ENCODE measurements at regions not wholly inside any gene's neighbourhood (a gene's known extent, or its start where the extent isn't known, plus 50 kb on each side); places are given as distances from the start of the nearest gene placed in this dataset.

DNA sequence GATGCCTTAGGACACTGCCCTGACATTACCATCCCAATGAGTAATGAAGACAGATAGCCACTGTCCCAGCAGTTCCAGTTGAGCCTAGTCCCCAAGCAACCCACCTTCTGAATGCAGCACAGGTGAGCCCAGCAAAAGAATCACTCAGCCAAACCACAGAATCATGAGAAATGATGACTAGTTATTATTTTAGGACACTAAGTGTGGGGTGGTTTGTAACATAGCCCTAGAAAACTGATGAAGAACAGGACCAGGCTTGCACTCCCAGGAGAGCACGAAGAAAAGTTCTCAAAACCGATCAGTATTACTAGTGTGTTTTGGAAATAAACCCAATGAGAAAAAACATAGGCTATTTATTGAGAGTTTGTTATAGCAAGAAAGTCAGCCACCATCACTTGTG is 129.6 kb upstream of the CNTN6 start:
- no peak for DNase-seq

DNA sequence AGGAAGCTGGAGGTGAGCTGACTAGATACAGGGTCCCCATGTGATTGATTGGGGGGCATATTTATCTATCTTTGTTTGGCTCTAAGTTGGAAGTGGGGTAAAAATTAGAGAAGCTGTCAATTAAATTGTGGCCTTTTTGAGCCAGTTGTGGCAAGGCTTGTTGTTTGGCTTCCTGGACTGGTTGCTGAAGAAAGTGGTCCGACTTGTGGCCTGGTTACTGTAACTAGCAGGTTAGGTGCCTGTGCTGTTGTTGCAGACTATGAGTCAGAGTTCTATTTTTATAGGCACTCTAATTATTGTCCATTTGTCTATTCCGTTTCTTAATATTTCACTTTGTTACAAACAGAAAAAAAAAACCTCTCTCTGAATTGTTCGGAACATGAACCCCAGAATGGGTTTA is 129.1 kb upstream of the CNTN6 start:
- no peak for DNase-seq

DNA sequence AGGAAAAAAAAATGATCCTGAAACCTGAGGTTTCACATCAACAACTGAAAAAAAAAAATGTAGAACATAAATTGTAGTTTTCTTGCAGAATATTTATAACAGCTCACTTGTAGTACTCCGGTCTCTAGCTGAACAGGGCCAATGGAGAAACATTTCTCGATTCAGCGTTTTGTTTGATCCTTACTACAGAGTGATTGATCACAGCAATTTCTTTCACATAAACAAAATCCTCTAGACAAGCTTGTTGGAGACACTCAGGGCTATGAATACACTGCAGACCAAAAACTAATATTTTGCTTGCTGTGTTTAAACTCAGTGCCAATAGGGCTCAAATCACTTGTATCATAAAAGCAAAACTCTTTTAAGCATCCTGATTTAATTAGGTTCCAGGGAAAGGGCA is 127.0 kb upstream of the CNTN6 start:
- DNase-seq = no peak

DNA sequence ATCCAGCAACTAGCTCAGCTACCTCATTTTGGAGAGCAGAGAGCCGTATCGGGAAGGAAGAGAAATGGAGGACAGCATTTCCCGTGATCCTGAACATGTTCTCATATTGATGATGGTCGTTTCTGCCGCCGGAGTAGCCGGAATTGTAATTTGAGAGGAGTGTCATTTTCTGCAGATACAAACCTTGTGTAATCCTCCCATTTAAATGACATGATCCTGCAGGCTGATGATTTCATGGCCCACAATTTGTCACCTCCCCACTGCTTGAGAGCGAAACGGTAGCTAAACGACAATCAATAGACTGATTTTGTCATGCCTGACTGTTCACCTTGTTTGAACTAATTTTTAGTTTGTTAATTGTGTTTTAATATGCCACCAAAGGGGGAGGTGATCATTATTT is 126.5 kb upstream of the CNTN6 start:
- no peak for DNase-seq

DNA sequence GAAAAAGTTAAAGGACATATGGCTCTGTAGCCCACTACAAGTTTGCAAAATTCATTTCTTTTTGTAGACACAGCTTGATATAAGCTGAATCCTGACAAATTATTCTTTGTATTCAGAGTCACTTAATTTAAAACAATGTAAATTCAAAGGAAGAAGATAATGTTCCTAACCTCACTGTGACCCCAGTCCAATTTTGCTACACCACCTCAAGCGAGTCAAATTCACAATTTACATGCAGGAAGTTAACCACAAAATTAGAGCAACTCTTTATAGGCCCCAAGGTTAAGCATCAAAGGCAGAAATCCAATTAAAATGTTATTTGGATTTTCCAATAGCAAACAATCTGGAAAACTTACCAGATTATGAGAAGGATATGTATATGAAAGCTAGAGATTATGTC is 119.5 kb upstream of the CNTN6 start:
- DNase-seq = no peak

DNA sequence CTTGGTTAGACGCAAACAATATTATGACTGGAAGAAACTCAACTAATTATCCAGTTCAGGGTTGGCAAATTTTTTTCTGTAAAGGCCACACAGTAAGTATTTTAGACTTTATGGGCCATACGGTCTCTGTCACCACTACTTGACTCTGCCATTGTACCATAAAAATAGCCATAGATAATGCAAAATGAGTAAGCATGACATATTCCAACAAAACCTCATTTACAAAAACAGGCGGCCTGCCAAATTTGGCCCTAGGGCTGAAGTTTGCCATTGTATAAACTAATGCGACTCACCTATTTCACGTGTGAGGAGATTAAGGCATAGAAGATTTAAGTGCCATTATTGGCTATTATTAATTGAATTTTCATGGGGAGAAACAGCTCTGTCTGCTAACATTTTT is 116.8 kb upstream of the CNTN6 start:
- DNase-seq = no peak

DNA sequence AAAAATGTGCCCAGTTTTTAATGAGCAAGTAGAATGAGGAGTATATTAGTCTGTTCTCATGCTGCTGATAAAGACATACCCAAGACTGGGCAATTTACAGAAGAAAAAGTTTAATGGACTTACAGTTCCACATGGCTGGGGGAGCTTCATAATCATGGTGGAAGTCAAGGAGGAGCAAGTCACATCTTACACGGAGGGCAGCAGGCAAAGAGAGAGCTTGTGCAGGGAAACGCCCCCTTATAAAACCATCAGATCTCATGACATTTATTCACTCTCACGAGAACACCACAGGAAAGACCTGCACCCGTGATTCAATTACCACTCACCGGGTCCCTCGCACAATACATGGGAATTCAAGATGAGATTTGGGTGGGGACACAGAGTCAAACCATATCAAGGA is 111.7 kb upstream of the CNTN6 start:
- DNase-seq = no peak

DNA sequence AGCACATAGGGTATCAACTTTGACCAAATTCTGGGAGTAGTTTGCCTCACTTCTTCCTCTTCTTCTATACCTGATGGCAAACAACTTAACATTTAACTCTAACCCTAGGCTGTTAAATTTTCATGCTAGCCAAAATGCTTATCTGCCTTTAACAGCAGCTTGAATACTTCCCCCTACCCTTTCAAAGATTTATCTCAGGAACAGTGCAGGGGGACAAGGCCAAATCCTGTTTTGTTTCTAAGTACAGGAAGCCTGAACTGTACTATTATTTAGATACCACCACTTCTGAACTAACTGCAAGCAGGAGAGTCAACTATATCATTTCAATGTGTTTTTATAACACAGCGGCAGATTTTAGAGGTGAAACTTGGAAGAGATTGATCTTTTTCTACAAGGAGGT is 104.0 kb upstream of the CNTN6 start:
- DNase-seq = no peak

DNA sequence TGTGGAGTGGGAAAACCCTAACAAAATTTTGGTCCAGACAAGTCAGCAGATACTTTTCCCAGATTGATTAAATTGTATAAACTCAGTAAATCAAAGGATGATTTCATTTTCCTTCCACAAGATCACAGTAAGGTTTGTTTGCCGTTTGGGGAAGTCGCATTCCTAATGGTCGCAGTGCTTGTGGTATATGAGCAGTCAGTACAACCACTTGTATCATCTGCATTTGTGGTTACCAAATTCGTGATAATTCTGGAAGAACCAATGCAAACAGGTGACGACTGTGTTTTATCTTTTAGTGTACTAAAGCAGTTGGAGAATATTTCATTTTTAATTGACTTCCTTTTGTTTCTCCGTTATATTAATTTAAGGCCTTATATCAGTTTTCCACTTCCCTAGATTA is 100.0 kb upstream of the CNTN6 start:
- no peak for DNase-seq

DNA sequence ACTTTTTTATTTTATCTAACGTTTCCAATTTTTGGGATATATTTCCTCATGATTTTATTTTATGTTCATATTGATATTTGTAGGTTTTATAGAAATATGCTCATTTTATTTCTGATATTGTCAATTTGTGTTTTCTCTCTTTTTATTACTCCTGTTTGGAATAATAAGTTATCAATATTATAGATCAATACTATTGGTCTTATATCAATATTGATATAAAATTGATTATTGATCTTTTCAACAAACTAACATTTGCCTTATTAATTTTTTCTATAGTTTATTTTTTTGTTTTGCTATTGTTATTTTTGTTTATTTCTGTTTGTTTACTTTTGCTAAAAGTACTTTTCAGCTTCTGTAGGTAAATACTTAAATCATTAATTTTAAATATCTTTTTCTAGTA is 90.8 kb upstream of the CNTN6 start:
- no peak for DNase-seq

DNA sequence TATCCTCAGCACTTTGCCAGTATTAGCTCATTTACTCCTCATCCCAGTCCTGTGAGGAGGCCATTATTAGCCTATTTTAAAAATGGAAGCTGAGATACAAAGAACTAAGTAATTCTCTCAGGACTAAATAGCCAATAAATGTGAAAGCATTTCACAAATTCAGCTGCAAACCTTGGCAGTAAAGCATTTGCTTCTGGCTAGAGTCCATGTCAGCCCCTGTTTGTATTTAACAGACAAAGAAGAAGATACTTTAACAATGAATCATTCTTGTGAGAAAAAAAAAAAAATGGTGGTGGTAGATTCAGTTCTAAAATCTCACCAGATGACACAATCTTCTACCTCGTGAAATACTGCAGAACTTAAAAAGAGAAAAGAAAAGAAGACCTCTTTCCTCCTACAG is 85.0 kb upstream of the CNTN6 start:
- DNase-seq = no peak

DNA sequence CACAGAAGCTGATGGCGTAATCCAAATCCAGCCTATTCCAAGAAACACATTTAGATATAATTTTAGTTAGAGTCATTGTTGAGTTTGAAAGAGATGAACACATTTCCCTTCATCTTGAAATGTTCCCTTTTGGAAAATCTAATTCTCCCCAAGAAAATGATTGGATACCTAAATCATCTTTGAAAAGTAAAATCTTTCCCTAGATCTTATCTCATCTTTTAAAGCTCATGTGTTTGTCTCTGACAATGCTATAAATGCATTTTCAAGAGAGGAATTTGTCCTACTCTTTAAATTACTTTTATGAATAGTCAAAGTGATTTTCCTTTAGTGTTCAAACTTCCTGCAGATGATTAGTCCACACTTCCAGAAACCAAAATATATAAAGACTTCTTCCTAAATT is 82.6 kb upstream of the CNTN6 start:
- no peak for DNase-seq

DNA sequence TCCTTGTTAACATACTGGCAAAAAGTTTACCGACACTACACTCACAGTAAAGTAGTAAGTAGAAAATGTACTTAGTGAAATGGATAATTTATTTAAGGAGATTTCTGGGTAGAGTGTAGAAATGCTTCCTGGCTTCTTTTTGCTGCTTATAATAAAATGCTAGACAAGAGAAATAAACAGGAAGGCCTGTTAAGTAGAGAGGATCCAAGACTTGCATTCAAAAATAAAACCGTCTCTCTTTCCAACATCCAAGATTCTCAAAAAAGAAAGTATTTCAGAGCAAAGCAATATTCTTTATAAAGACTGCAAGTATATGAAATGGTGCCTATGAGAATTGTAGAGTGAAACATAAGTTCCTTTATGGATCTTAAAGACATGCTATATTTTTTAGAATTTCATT is 77.0 kb upstream of the CNTN6 start:
- DNase-seq = no peak

DNA sequence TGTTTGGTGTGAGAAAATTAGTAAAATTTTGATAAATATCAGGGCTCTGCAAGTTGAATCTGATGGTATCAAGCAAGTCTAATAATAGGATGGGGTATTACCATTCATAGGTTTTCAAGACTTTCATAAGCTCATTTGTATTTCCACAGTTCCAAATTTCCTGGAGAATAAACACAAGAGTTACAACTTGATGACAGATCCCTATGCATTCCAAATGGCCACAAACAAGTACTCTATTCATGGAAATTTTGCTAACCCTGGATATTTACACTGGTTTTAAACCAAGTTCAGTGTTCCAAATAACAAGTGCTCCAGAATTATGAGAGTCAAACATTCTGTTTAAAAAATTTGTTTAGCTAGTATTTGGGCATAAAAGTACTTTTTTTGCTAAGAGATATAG is 75.0 kb upstream of the CNTN6 start:
- DNase-seq = no peak

DNA sequence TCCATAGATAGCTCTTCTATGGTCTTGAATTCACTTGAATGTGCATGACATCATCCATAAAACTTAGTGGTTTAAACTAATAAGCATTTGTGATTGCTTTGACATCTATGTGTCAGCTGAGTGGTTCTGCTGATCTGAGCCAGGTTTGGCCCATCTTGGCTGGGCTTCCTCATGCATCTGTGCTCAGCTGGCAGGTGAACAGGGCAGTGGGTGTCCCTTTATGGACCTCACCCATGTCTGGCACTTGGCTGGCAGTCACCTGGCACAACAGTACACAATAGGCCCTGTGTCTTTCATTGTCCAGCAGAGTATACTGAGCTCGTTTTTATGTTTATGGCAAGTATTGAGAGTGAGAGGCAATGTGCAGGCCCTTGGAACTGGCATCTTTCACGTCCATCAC is 73.7 kb upstream of the CNTN6 start:
- no peak for DNase-seq

DNA sequence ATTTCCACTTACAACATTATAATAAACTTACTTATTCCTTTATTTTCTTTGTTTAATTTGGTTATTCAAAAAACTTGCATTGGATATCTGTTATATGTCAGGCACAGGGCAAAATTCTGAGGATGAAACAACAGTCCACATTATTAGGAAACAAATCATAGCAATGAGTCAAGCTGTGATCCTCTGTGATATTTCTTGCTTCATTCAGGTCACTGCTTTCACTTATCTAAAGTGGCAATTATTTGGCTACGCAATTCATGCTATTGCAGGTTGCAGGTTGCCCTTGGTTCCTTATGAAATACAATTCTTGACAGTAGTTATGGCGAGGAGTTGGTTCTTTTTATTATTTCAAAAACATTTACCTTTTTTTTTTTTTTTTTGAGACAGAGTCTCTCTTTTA is 66.4 kb upstream of the CNTN6 start:
- no peak for DNase-seq

DNA sequence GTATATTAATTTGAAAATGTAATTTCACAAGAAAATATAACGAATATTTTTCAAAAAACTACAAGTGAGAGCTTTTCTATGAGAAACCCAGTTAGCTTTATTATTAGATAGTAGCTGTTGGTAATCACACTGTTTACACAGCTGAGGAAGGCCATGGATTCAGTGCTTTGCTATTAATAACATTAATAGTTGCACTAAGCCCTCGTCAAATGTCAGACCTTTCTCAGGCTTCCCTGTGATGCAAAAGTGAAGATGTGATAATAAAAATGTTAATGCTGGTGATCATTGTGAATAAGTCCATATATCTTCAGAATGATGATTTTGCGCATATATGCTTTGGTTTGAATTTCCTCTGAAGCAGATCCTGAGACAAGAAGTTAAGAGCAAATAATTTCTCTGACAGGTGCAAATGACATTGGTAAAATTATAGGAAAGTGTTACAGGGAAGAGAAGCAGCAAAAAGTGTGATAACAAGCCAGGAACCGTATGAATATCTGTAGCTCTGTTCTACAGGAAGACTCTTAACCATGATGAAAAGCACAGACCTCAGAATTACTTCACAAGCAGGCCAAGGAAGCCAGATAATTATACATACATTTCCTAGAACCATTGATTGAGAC is 56.5 kb upstream of the CNTN6 start:
- no peak for DNase-seq

DNA sequence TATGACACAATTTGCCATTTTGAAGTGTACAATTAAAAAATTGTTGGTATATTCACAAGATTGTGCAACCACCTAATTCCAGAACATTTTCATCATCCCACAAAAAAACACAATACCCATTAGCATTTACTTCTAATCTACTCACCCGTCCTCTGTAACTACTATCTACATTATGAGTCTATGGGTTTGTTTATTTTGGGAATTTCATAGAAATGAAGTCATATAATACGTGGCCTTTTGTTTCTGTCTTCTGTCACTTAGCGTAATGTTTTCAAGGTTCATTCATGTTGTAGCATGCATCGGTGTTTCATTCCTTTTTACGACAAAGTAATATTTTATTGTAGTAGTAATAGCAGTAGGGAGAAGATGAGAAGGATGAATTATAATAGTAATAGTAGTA is 55.2 kb upstream of the CNTN6 start:
- no peak for DNase-seq
